ENCODE measurements at regions not wholly inside any gene's neighbourhood (a gene's known extent, or its start where the extent isn't known, plus 50 kb on each side); places are given as distances from the start of the nearest gene placed in this dataset.

GRCh38 chr1:69504730-69505252, 62.9 kb upstream of the LRRC7 start:
- DNase-seq (ENCODE audit: low spot score), result no peak
- TF ChIP-seq, protein P1, sequence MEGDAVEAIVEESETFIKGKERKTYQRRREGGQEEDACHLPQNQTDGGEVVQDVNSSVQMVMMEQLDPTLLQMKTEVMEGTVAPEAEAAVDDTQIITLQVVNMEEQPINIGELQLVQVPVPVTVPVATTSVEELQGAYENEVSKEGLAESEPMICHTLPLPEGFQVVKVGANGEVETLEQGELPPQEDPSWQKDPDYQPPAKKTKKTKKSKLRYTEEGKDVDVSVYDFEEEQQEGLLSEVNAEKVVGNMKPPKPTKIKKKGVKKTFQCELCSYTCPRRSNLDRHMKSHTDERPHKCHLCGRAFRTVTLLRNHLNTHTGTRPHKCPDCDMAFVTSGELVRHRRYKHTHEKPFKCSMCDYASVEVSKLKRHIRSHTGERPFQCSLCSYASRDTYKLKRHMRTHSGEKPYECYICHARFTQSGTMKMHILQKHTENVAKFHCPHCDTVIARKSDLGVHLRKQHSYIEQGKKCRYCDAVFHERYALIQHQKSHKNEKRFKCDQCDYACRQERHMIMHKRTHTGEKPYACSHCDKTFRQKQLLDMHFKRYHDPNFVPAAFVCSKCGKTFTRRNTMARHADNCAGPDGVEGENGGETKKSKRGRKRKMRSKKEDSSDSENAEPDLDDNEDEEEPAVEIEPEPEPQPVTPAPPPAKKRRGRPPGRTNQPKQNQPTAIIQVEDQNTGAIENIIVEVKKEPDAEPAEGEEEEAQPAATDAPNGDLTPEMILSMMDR (IDR thresholded peaks at IDR 0.05), result no peak
- H3K27ac ChIP-seq, result no peak overlapping the region
- no peak overlapping the region for H3K4me3 ChIP-seq

- no peak overlapping the region for H3K4me3 ChIP-seq
- DNase-seq (ENCODE audit: low spot score), result no peak
- no peak overlapping the region for H3K27ac ChIP-seq
- TF ChIP-seq, protein P1 (IDR thresholded peaks at IDR 0.05), result no peak
Observed at GRCh38 chr1:69506311-69506710, 61.4 kb upstream of the LRRC7 start.

- TF ChIP-seq, protein P1 (IDR thresholded peaks at IDR 0.05), result no peak
- Histone ChIP-seq H3K27ac (no peak overlapping the region), H3K4me3 (no peak overlapping the region)
- DNase-seq (ENCODE audit: low spot score), result no peak
Observed at GRCh38 chr1:69506721-69507120, 61.0 kb upstream of the LRRC7 start.

- Histone ChIP-seq H3K27ac (no peak overlapping the region), H3K4me3 (no peak overlapping the region)
- TF ChIP-seq, protein P1 (IDR thresholded peaks at IDR 0.05), result no peak
- no peak for DNase-seq (ENCODE audit: low spot score)
Observed at GRCh38 chr1:69510026-69510425, 57.7 kb upstream of the LRRC7 start.

GRCh38 chr1:69511426-69512192, 56.1 kb upstream of the LRRC7 start:
- DNase-seq (ENCODE audit: low spot score), result no peak
- H3K4me3 ChIP-seq, result no peak overlapping the region
- TF ChIP-seq, protein P1 (IDR thresholded peaks at IDR 0.05), result no peak
- no peak overlapping the region for H3K27ac ChIP-seq

DNA sequence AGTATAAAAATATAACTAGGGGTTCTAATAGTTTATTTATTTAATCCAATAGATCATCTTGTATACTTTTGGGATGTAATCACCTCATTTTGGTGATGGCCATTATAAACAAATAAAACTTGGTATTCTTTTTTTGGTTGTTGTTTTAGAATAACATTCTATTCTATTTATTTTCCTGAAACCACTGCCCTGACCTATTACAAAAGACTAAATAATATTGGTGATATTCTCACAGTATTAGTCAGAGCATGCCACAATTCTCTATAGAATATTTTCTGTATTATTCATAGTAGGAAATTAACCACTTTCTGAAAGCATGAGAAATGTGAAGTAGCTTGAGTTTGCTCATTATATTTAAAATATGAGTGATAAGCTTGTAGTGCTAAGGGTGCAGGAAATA, 54.1 kb upstream of the LRRC7 start:
- TF ChIP-seq, protein P1 (IDR thresholded peaks at IDR 0.05), result no peak
- no peak overlapping the region for H3K4me3 ChIP-seq
- H3K27ac ChIP-seq, result no peak overlapping the region
- no peak for DNase-seq (ENCODE audit: low spot score)
